Astrocyte (in vitro differentiated cells and primary cell): ENCODE measurements at regions not wholly inside any gene's neighbourhood (a gene's known extent, or its start where the extent isn't known, plus 50 kb on each side); places are given as distances from the start of the nearest gene placed in this dataset.

ENCODE experiments used
- DNase-seq: peaks from one replicate; pipeline ENCODE4 v3.0.0-alpha.2; 2010; ENCODE audit warnings: low read depth
- FAIRE-seq: peaks from 2 replicates; lab custom pipeline; 2011; peaks lifted over from hg19 to GRCh38; lab: Jason Lieb, UNC
- H2AFZ ChIP-seq: 2 replicates; pipeline ENCODE4 v1.6.0; 2012; ENCODE audit warnings: low read depth, low read length, inconsistent platforms
- H3K27ac ChIP-seq: 2 replicates; pipeline ENCODE4 v1.5.1; 2011; ENCODE audit warnings: low read depth, low read length, inconsistent platforms
- H3K27me3 ChIP-seq: 2 replicates; pipeline ENCODE4 v1.6.0; 2011; ENCODE audit warnings: low read length, inconsistent platforms; ENCODE audit not compliant: insufficient read depth
- H3K36me3 ChIP-seq: 2 replicates; pipeline ENCODE4 v1.5.1; 2011; ENCODE audit warnings: low read length, inconsistent platforms; ENCODE audit not compliant: insufficient read depth
- H3K4me1 ChIP-seq: 2 replicates; pipeline ENCODE4 v1.5.1; 2011; ENCODE audit warnings: low read length, inconsistent platforms; ENCODE audit not compliant: insufficient read depth
- H3K4me2 ChIP-seq: 2 replicates; pipeline ENCODE4 v1.6.0; 2012; ENCODE audit warnings: low read length, inconsistent platforms
- H3K4me3 ChIP-seq: 2 replicates; pipeline ENCODE4 v1.5.1; 2011; ENCODE audit warnings: low read depth, mild to moderate bottlenecking, low read length, inconsistent platforms; ENCODE audit not compliant: insufficient read depth
- H3K79me2 ChIP-seq: 2 replicates; pipeline ENCODE4 v1.6.0; 2012; ENCODE audit warnings: mild to moderate bottlenecking, low read length, inconsistent platforms; ENCODE audit not compliant: insufficient read depth
- H3K9ac ChIP-seq: 2 replicates; pipeline ENCODE4 v1.6.0; 2012; ENCODE audit warnings: mild to moderate bottlenecking, low read length, inconsistent platforms
- H3K9me3 ChIP-seq: 2 replicates; pipeline ENCODE4 v1.5.1; 2012; ENCODE audit warnings: low read depth, mild to moderate bottlenecking, low read length, inconsistent platforms; ENCODE audit not compliant: insufficient read depth
- H4K20me1 ChIP-seq: 2 replicates; pipeline ENCODE4 v1.6.0; 2012; ENCODE audit warnings: low read length, inconsistent platforms; ENCODE audit not compliant: insufficient read depth
- H3K27ac Mint-ChIP-seq: one replicate; pipeline ENCODE4 v1.8.0; 2021; ENCODE audit warnings: mild to moderate bottlenecking, mixed read lengths; ENCODE audit not compliant: unreplicated experiment
- H3K27me3 Mint-ChIP-seq: one replicate; pipeline ENCODE4 v1.8.0; 2021; ENCODE audit warnings: low read depth, mixed read lengths; ENCODE audit not compliant: unreplicated experiment
- H3K36me3 Mint-ChIP-seq: one replicate; pipeline ENCODE4 v1.8.0; 2021; ENCODE audit warnings: low read depth, mixed read lengths; ENCODE audit not compliant: unreplicated experiment
- H3K4me1 Mint-ChIP-seq: one replicate; pipeline ENCODE4 v1.8.0; 2021; ENCODE audit warnings: low read depth, mixed read lengths; ENCODE audit not compliant: unreplicated experiment
- H3K4me3 Mint-ChIP-seq: one replicate; pipeline ENCODE4 v1.8.0; 2021; ENCODE audit warnings: mild to moderate bottlenecking, moderate library complexity, mixed read lengths; ENCODE audit not compliant: unreplicated experiment
- H3K9me3 Mint-ChIP-seq: one replicate; pipeline ENCODE4 v1.8.0; 2021; ENCODE audit warnings: mild to moderate bottlenecking, mixed read lengths; ENCODE audit not compliant: unreplicated experiment
- EZH2 ChIP-seq: IDR thresholded peaks from 2 replicates; pipeline ENCODE4 v1.6.1; 2012; ENCODE audit warnings: mild to moderate bottlenecking, low read length, inconsistent platforms; ENCODE audit not compliant: insufficient read depth
- TF ChIP-seq, protein P1 (sequence below): IDR thresholded peaks from 2 replicates; pipeline ENCODE4 v1.5.1; 2011; ENCODE audit warnings: low read depth, mild to moderate bottlenecking, inconsistent platforms, low read length, moderate library complexity; ENCODE audit not compliant: insufficient read depth

DNA sequence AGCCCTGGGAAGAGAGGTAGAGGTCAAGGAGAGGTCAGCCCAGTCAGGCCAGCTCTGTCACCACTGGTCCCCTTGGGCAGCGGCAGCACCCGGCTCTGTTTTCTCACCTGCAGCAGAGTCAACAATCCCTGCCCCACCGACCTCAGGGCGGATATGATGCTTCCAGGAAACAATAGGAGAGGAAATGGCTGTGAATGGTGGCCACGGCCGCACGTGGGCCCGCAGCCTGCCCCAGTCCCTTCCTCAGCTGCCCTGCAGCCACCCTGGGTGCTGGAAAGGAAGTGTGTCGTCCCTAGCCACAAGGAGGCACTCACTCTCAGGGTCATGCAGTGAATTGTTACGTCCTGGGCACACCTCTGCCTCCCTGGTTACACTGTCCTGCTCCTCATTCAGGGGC is 92.5 kb upstream of the ENPP6 start:
- no peak overlapping the region for H3K27ac Mint-ChIP-seq
- no peak for TF ChIP-seq EZH2
- TF ChIP-seq, protein P1, sequence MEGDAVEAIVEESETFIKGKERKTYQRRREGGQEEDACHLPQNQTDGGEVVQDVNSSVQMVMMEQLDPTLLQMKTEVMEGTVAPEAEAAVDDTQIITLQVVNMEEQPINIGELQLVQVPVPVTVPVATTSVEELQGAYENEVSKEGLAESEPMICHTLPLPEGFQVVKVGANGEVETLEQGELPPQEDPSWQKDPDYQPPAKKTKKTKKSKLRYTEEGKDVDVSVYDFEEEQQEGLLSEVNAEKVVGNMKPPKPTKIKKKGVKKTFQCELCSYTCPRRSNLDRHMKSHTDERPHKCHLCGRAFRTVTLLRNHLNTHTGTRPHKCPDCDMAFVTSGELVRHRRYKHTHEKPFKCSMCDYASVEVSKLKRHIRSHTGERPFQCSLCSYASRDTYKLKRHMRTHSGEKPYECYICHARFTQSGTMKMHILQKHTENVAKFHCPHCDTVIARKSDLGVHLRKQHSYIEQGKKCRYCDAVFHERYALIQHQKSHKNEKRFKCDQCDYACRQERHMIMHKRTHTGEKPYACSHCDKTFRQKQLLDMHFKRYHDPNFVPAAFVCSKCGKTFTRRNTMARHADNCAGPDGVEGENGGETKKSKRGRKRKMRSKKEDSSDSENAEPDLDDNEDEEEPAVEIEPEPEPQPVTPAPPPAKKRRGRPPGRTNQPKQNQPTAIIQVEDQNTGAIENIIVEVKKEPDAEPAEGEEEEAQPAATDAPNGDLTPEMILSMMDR = no peak
- H3K4me1 Mint-ChIP-seq = peaks cover 4% of the 10 kb centered on the region
- no peak overlapping the region for H3K9ac ChIP-seq
- H3K9me3 ChIP-seq = no peaks in the 10 kb centered on the region
- DNase-seq (no peak), FAIRE-seq (no peak)
- H3K4me1 ChIP-seq = no peaks in the 10 kb centered on the region
- peaks cover 13% of the 10 kb centered on the region for H3K27me3 Mint-ChIP-seq
- no peak overlapping the region for H3K27ac ChIP-seq
- H3K9me3 Mint-ChIP-seq = no peaks in the 10 kb centered on the region
- no peaks in the 10 kb centered on the region for H4K20me1 ChIP-seq
- no peak overlapping the region for H2AFZ ChIP-seq
- no peak overlapping the region for H3K4me3 Mint-ChIP-seq
- H3K27me3 ChIP-seq = no peaks in the 10 kb centered on the region
- no peaks in the 10 kb centered on the region for H3K36me3 ChIP-seq
- H3K79me2 ChIP-seq = no peaks in the 10 kb centered on the region
- H3K4me2 ChIP-seq = no peak overlapping the region
- H3K4me3 ChIP-seq = no peak overlapping the region
- H3K36me3 Mint-ChIP-seq = no peaks in the 10 kb centered on the region

DNA sequence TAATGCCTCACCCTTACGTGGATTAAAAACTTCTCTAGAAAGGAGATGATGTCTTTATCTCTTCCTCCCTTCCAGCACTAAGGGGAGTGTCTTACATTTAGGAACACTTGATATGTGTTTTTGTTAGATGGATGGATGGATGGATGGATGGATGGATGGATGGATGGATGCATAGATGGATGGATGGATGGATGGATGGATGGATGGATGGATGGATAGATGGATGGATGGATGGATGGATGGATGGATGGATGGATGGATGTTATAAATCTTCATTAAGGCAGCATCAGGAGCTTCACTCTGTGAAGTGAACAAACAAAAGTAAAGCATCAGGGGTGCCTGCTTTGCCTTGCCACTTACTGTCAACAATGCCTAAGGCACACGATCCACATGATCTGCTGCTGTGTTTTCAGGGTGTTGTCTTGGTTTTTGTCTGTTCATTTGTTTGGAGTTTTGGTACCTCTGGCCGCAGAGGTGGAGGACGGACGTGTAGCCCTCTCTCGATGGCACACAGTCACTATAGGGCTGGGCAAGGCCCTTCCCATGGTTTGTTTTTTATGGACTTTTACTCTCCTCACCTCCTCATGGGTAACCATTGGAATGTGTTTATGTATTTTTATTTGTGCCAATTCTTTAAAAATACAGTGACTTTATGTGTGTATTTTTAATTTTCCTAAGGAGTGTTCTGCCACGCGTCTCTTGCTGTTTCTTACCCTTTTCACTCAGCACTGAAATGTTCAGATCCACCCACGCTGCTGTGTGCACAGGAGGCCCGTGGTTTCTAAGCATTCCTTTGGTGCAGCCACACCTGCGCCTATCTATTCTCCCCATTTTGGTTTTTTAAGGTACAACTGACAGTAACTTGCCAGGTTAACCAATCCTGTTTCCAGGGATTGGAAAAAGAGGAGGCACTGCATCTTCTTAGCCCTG is 91.8 kb upstream of the ENPP6 start:
- H3K4me3 Mint-ChIP-seq = no peak overlapping the region
- DNase-seq (no peak), FAIRE-seq (no peak)
- H3K79me2 ChIP-seq = no peaks in the 10 kb centered on the region
- no peak overlapping the region for H2AFZ ChIP-seq
- H3K9me3 Mint-ChIP-seq = no peaks in the 10 kb centered on the region
- no peaks in the 10 kb centered on the region for H3K36me3 ChIP-seq
- H3K9ac ChIP-seq = no peak overlapping the region
- no peak overlapping the region for H3K27ac ChIP-seq
- peaks cover 4% of the 10 kb centered on the region for H3K4me1 Mint-ChIP-seq
- H3K4me3 ChIP-seq = no peak overlapping the region
- no peak overlapping the region for H3K4me2 ChIP-seq
- no peaks in the 10 kb centered on the region for H3K9me3 ChIP-seq
- no peaks in the 10 kb centered on the region for H3K4me1 ChIP-seq
- H3K36me3 Mint-ChIP-seq = no peaks in the 10 kb centered on the region
- H4K20me1 ChIP-seq = no peaks in the 10 kb centered on the region
- H3K27me3 Mint-ChIP-seq = peaks cover 12% of the 10 kb centered on the region
- TF ChIP-seq, protein P1 = no peak
- no peak for TF ChIP-seq EZH2
- H3K27me3 ChIP-seq = no peaks in the 10 kb centered on the region
- H3K27ac Mint-ChIP-seq = no peak overlapping the region

DNA sequence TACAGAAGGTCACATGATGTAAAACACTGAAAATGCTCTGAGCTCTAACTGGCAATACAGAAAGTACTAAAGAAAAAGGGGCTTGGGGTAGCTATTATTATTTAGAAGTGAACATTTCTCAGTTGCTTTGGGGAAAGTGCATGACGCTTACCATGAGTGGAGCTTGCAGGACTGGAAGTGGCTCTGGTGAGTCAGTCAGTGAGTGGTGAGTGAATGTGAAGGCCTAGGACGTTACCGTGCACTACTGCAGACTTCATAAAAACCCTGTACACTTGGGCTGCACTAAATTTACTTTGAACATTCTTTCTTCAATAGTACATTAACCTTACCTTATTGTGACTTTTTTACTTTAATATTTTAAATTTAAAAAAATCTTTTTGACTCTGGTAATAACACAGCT is 89.3 kb upstream of the ENPP6 start:
- no peaks in the 10 kb centered on the region for H3K36me3 Mint-ChIP-seq
- Histone ChIP-seq H3K27me3 (no peaks in the 10 kb centered on the region), H3K27ac (no peak overlapping the region), H3K4me2 (no peak overlapping the region), H3K4me1 (no peaks in the 10 kb centered on the region), H4K20me1 (no peaks in the 10 kb centered on the region), H3K9me3 (no peaks in the 10 kb centered on the region), H3K36me3 (no peaks in the 10 kb centered on the region), H2AFZ (no peak overlapping the region), H3K9ac (no peak overlapping the region), H3K4me3 (no peak overlapping the region), H3K79me2 (no peaks in the 10 kb centered on the region)
- peaks cover 4% of the 10 kb centered on the region for H3K4me1 Mint-ChIP-seq
- no peak for FAIRE-seq
- H3K27me3 Mint-ChIP-seq = peaks cover 4% of the 10 kb centered on the region
- DNase-seq = peak; percentile 27
- H3K9me3 Mint-ChIP-seq = no peaks in the 10 kb centered on the region
- TF ChIP-seq EZH2 = no peak
- H3K27ac Mint-ChIP-seq = no peak overlapping the region
- H3K4me3 Mint-ChIP-seq = no peak overlapping the region
